Fibroblast of skin of right biceps (primary cell): ENCODE measurements at regions not wholly inside any gene's neighbourhood (a gene's known extent, or its start where the extent isn't known, plus 50 kb on each side); places are given as distances from the start of the nearest gene placed in this dataset.
A peak's percentile ranks its signal among the peaks of the same experiment; 100 is the strongest.

Experiments used
- DNase-seq: peaks from one replicate; pipeline ENCODE4 v3.0.0-alpha.2; 2013

GRCh38 chr11:116641561-116642045 is 131.2 kb downstream of the BUD13 start:
- peak; percentile 11 for DNase-seq

GRCh38 chr11:116640641-116641402 is 132.0 kb downstream of the BUD13 start:
- no peak for DNase-seq

DNA sequence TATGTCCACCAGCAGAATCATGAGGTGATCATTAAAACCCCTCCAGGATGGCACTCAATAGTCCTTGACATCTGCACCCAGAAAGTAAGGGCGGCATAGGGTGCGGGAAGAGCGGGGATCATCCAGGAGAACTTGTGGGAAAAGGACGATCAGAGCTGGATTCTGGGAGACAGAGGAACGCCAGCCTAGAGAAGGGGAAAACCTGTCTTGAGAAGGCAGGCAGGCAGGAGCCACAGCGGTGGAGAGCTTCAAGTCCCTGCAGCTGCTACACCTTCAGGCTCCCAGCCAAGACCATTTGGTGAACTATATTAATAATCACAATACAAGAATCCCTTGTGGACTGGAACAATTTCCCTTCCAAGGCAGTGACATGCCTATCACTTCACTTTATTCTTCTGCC is 134.3 kb downstream of the BUD13 start:
- DNase-seq = no peak

GRCh38 chr11:116637766-116638165 is 135.0 kb downstream of the BUD13 start:
- DNase-seq = no peak

GRCh38 chr11:116636341-116636929 is 136.4 kb downstream of the BUD13 start:
- DNase-seq = no peak

- DNase-seq = no peak
Measured at GRCh38 chr11:116631201-116631600, 141.6 kb downstream of the BUD13 start.

DNA sequence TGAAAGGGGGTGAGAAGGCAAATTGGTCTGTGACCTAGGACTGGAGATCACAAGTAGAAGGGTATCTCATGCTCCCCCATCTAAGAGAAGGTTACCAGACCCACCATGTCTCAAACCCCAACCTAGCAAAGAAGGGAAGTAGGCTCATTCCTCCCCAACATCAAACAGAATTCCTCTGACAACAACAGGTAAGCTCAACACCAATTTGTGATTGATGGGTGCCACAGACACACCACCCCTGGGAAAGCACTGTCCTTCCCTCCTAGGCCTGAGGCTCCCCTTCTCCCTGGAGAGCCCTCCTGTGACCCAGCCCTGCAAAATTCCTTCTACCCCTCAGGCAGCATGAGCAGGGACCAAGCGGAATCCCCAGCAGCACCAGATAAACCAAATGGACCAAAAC is 154.3 kb downstream of the BUD13 start:
- no peak for DNase-seq

- no peak for DNase-seq
Measured at GRCh38 chr11:116615211-116615865, 157.4 kb downstream of the BUD13 start.

- DNase-seq = no peak
Measured at GRCh38 chr11:116614306-116615210, 158.2 kb downstream of the BUD13 start.

- DNase-seq = no peak
Measured at GRCh38 chr11:116613206-116613875, 159.4 kb downstream of the BUD13 start.

- no peak for DNase-seq
Measured at GRCh38 chr11:116611998-116612620, 160.7 kb downstream of the BUD13 start.

DNA sequence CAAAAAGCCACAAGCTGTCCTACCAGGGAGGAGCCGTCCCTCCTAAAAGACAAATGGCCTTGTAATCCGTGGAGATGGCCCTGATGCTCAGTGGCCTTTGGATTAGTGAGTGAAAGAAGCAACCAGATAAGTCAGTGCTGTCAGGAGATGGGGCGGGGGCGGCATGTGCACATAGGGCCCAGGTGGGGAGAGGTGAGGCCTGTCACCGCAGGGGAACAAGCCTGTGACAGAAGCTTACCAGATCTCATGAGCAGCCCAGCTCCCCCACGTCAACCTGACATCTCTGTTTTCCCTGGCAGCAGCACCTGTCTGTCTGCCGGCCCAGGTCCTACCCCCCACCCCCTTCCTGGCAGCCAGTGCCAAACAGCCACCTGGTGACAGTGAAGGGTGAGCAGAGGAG is 162.6 kb downstream of the BUD13 start:
- DNase-seq = no peak

- no peak for DNase-seq
Measured at GRCh38 chr11:116607027-116607426, 165.8 kb downstream of the BUD13 start.

GRCh38 chr11:116605543-116606459 is 167.0 kb downstream of the BUD13 start:
- DNase-seq = peak; percentile 36

DNA sequence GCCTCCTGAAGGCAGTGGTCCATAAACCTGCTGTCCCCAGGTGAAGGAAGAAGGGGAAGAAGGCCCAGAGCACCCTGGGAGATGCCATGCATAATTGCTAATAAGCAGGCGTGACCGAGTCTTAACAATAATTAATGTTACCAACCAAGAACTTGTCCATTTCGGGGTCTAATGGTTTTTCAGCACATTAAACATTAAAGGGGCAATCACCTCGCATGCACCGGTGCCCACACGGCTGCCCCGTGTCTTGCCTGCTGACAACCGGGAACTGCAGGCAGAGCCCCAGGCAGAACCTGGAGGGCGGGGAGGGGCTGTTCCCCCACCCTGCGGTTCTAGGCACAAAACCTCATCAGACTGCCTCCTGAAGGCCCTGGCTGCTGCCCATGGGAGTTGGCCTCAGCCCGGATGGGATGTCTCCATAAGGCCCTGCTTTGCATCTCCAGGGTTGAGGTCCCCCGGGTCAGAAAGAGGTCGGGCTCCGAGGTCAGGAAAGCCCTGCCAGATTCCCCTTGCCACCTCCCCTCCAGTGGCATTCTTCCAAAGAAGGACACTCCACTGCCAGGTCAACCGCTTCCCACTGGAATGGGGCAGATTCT is 169.0 kb downstream of the BUD13 start:
- DNase-seq = no peak

GRCh38 chr11:116602637-116602942 is 170.2 kb downstream of the BUD13 start:
- no peak for DNase-seq

DNA sequence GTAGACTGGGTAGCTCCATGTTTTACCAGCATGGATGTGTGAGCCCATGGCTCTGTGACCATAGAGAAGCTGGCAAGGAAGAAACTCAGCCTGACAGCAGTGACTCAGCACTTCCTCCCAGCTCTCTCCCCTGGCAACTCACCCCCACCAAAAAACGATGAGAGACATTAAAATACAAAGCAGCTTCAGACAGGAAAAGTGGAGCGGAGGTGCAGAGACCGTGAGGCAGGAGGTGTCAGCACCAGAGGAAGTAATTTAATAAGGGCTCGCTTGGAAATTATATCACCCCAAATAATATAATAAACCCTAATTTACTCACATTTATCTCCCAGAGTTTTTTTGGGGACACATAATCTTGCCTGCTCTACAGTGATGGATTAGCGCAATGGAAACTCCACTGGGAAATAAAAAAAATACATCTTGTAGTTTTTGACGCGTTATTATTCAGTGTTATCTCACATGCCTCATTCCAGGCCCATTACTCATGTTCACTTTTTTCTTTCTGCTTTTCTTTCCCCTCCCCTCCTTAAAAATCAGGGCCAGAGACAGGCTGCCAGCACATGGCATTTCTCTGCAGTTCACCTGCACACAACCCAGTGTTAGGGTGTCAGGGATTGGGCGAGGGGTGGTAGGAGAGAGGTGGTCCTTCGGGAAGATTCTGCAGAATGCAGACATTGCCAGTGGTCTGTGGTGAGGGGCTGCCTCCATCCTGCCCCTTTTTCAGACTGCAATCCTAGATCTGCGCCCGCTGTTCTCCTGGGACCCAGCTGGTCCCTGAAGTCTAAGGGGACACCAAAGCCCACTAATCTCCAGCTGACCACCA is 170.8 kb downstream of the BUD13 start:
- DNase-seq = peak; percentile 42

DNA sequence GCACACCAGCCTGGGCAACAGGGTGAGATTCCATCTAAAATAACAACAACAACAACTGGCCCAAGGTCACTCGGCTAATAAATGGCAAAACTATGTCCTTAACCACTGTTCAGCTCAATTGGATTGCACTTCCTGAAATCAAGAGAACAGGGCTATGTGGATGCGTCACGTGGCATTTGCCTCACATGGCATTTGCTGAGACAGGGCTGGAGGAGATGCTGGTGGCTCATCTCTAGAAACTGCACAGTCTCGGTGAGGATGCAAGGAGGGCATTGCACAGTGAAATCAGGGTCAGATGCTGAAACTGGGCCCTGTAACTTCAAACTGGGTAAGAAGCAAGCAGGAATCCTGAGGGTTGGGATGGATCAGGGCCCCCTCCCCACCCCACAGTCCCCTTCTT is 171.9 kb downstream of the BUD13 start:
- DNase-seq = no peak

GRCh38 chr11:116598556-116598955 is 174.2 kb downstream of the BUD13 start:
- no peak for DNase-seq

GRCh38 chr11:116598036-116598435 is 174.8 kb downstream of the BUD13 start:
- no peak for DNase-seq
